Panc1 (cell line): ENCODE measurements at regions not wholly inside any gene's neighbourhood (a gene's known extent, or its start where the extent isn't known, plus 50 kb on each side); places are given as distances from the start of the nearest gene placed in this dataset.

Experiments
- ATAC-seq: fragments of 200-7000 bp; cut with Tn5 transposase; 2 replicates; pipeline ENCODE4 v1.9.1; 2020; ENCODE audit warnings: mild to moderate bottlenecking, moderate library complexity
- BruUV-seq: library from RNA; stranded (reverse); fragments of 400-500 nt; replicated peaks from 2 replicates; lab custom pipeline; 2021; lab: Mats Ljungman, UMichigan
- CTCF ChIA-PET: fragments of 300-600 bp; sonication (Branson Sonifier 250); formaldehyde crosslinking; loops from one replicate; lab custom pipeline; 2022; ENCODE audit warnings: antibody characterized with exemption; lab: Charles Lee
- POLR2A ChIA-PET: fragments of 300-600 bp; sonication (Branson Sonifier 250); formaldehyde crosslinking; loops from one replicate; lab custom pipeline; 2022; ENCODE audit warnings: antibody characterized with exemption; lab: Charles Lee
- DNase-seq: peaks from one replicate; pipeline ENCODE4 v3.0.0-alpha.2; 2010; ENCODE audit warnings: low read depth, low spot score
- H3K27ac ChIP-seq: 2 replicates; pipeline ENCODE4 v1.5.1; 2011; ENCODE audit warnings: mild to moderate bottlenecking, low read length, inconsistent platforms
- H3K27me3 ChIP-seq: fragments of 200-500 bp; sonication (Bioruptor generic); 2 replicates; pipeline ENCODE4 v1.6.0; 2014; ENCODE audit warnings: low read length, inconsistent platforms; ENCODE audit not compliant: control insufficient read depth, insufficient read depth
- H3K36me3 ChIP-seq: fragments of 200-500 bp; sonication (Bioruptor generic); 2 replicates; pipeline ENCODE4 v1.5.1; 2014; ENCODE audit warnings: inconsistent platforms, mild to moderate bottlenecking, low read length, moderate library complexity; ENCODE audit not compliant: control insufficient read depth, insufficient read depth
- H3K4me1 ChIP-seq: 2 replicates; pipeline ENCODE4 v1.5.1; 2011; ENCODE audit warnings: inconsistent platforms, mild to moderate bottlenecking, low read length, moderate library complexity; ENCODE audit not compliant: control insufficient read depth, insufficient read depth
- H3K4me3 ChIP-seq, 2 experiments: 2 replicates each; pipeline ENCODE4 v1.5.1; 2011 to 2012; ENCODE audit warnings: low read depth in 2 of 2, low read length in 2 of 2, mild to moderate bottlenecking in 2 of 2, inconsistent platforms in 1 of 2, moderate library complexity in 1 of 2
- H3K9me3 ChIP-seq: fragments of 200-500 bp; sonication (Bioruptor generic); 2 replicates; pipeline ENCODE4 v1.5.1; 2014; ENCODE audit warnings: low read depth, mild to moderate bottlenecking, inconsistent platforms, low read length, moderate library complexity; ENCODE audit not compliant: control insufficient read depth, insufficient read depth
- CTCF ChIP-seq: fragments of 450-650 bp; IDR thresholded peaks from 2 replicates; pipeline ENCODE4 v1.5.1; 2017; ENCODE audit warnings: mild to moderate bottlenecking
- POLR2AphosphoS5 ChIP-seq: IDR thresholded peaks from 2 replicates; pipeline ENCODE4 v1.6.1; 2012; ENCODE audit warnings: mild to moderate bottlenecking, low read depth, low read length, moderate library complexity
- REST ChIP-seq, 2 experiments: IDR thresholded peaks; 2 replicates each; pipeline ENCODE4 v1.6.1; 2011 to 2012; ENCODE audit warnings: low read depth in 2 of 2, control low read depth in 1 of 2, low read length in 1 of 2, mild to moderate bottlenecking in 1 of 2, moderate library complexity in 1 of 2; ENCODE audit not compliant: insufficient read depth in 1 of 2
- SIN3A ChIP-seq: IDR thresholded peaks from 2 replicates; pipeline ENCODE4 v1.6.1; 2012; ENCODE audit warnings: low read depth, mild to moderate bottlenecking, low read length, moderate library complexity, borderline replicate concordance; ENCODE audit not compliant: insufficient read depth
- TCF7L2 ChIP-seq: IDR thresholded peaks from 2 replicates; pipeline ENCODE4 v1.6.1; 2011; ENCODE audit warnings: mild to moderate bottlenecking, low read depth, low read length, inconsistent platforms
- in situ Hi-C: cut with HindIII; loops from 2 replicates; pipeline ENCODE4 v1.10.0; 2016; ENCODE audit warnings: low sequenced_read_pairs, low pct_unique_long_range_greater_than_20kb
- intact Hi-C: fragments of 100-400 bp; cut with micrococcal nuclease; formaldehyde crosslinking; loops from one replicate; pipeline ENCODE4 v1.10.0; 2022; ENCODE audit not compliant: unreplicated experiment

- Histone ChIP-seq H3K36me3 (no peaks in the 10 kb centered on the region), H3K4me3 (no peak overlapping the region), H3K27me3 (no peaks in the 10 kb centered on the region), H3K9me3 (peaks cover 3% of the 10 kb centered on the region; the same call in 1 of the 2 replicates), H3K4me1 (no peaks in the 10 kb centered on the region), H3K27ac (no peak overlapping the region)
- in situ Hi-C loops (no loop called here), intact Hi-C loops (no loop called here)
- ATAC-seq (no peak), DNase-seq (no peak)
- CTCF ChIA-PET = no interaction called here
- POLR2A ChIA-PET = no interaction called here
- TF ChIP-seq TCF7L2 = no peak
- no peak for TF ChIP-seq SIN3A
- no peak for TF ChIP-seq POLR2AphosphoS5
- TF ChIP-seq CTCF = no peak
- TF ChIP-seq REST (IDR thresholded peaks at IDR 0.05; ENCODE audit: insufficient read depth in 1 of 2, low read depth in 2 of 2, low read length in 1 of 2) = no peak
- no TSS peak for BruUV-seq
Observed at GRCh38 chr3:177385186-177385585, 187.9 kb upstream of the TBL1XR1 start.

- intact Hi-C loops (no loop called here), in situ Hi-C loops (no loop called here)
- POLR2A ChIA-PET = no interaction called here
- H3K9me3 ChIP-seq = peaks cover 3% of the 10 kb centered on the region; the same call in 1 of the 2 replicates
- ATAC-seq (no peak), DNase-seq (no peak)
- no peaks in the 10 kb centered on the region for H3K4me1 ChIP-seq
- peak overlapping the region; percentile 52; the same call in 1 of the 2 replicates for H3K27ac ChIP-seq
- no peak overlapping the region for H3K4me3 ChIP-seq
- TF ChIP-seq SIN3A (no peak), REST (IDR thresholded peaks at IDR 0.05; ENCODE audit: insufficient read depth in 1 of 2, low read depth in 2 of 2, low read length in 1 of 2) (no peak), CTCF (no peak), TCF7L2 (no peak), POLR2AphosphoS5 (no peak)
- H3K36me3 ChIP-seq = no peaks in the 10 kb centered on the region
- no peaks in the 10 kb centered on the region for H3K27me3 ChIP-seq
- no TSS peak for BruUV-seq
- CTCF ChIA-PET = no interaction called here
Observed at GRCh38 chr3:177385831-177386301, 188.6 kb upstream of the TBL1XR1 start.
